Gastroesophageal sphincter (tissue), 4 donors: ENCODE measurements at regions not wholly inside any gene's neighbourhood (a gene's known extent, or its start where the extent isn't known, plus 50 kb on each side); places are given as distances from the start of the nearest gene placed in this dataset.
A peak's percentile ranks its signal among the peaks of the same experiment; 100 is the strongest.
"Not testable (repeated sequence)": the region's sequence is repeated elsewhere in the genome, so short reads cannot be mapped to it uniquely, and the experiment has no call there.

Source experiments
- ATAC-seq: fragments of 150-250 bp; one replicate; pipeline ENCODE4 v1.9.1; 2016; ENCODE audit warnings: mild to moderate bottlenecking, moderate library complexity
- H3K27ac ChIP-seq, 4 donors: fragments of 200-600 bp; sonication (generic) in 3 of 4; 1 replicate in 3 of 4; 2 replicates in 1 of 4; pipeline ENCODE4 v1.5.1; 2016 to 2019
- H3K27me3 ChIP-seq: fragments of 200-600 bp; sonication (generic); one replicate; pipeline ENCODE4 v1.5.1; 2019
- H3K36me3 ChIP-seq, 2 donors: fragments of 200-600 bp; sonication (generic); one replicate each; pipeline ENCODE4 v1.5.1; 2019; ENCODE audit warnings: control low read depth in 1 of 2
- H3K4me1 ChIP-seq, 3 donors: fragments of 200-600 bp; sonication (generic); 1 replicate in 2 of 3; 2 replicates in 1 of 3; pipeline ENCODE4 v1.5.1; 2016 to 2019; ENCODE audit warnings: control low read depth in 2 of 3
- H3K4me3 ChIP-seq, 2 donors: fragments of 200-600 bp; sonication (generic); one replicate each; pipeline ENCODE4 v1.5.1; 2019; ENCODE audit warnings: mild to moderate bottlenecking in 1 of 2, moderate library complexity in 1 of 2
- H3K9me3 ChIP-seq, 3 donors: fragments of 200-600 bp; sonication (generic); one replicate each; pipeline ENCODE4 v1.5.1; 2017 to 2019; ENCODE audit warnings: control low read depth in 2 of 3
- EP300 ChIP-seq: sonication (generic); formaldehyde crosslinking; IDR thresholded peaks from one replicate; pipeline ENCODE4 v1.6.1; 2017; ENCODE audit warnings: antibody characterized with exemption, mild to moderate bottlenecking
- POLR2A ChIP-seq, 2 donors: fragments of 450-650 bp; IDR thresholded peaks; one replicate each; pipeline ENCODE4 v1.6.1; 2017; ENCODE audit warnings: antibody characterized with exemption in 2 of 2, mild to moderate bottlenecking in 2 of 2, moderate library complexity in 1 of 2
- POLR2AphosphoS5 ChIP-seq: sonication (generic); formaldehyde crosslinking; IDR thresholded peaks from one replicate; pipeline ENCODE4 v1.6.1; 2017; ENCODE audit warnings: antibody characterized with exemption
- WGBS, 2 donors: methylation state at CpG; one replicate each; pipeline ENCODE4 v1.1.5; 2018; ENCODE audit warnings: low coverage in 1 of 2; 5-methylcytosine and 5-hydroxymethylcytosine counted together
- TF ChIP-seq, protein P1 (sequence below), 4 experiments: fragments of 200-600 bp in 2 of 4; fragments of 450-650 bp in 2 of 4; sonication (generic) in 1 of 4; IDR thresholded peaks; one replicate each; pipeline ENCODE4 v1.5.1; 2017 to 2019; ENCODE audit warnings: antibody characterized with exemption in 4 of 4, mild to moderate bottlenecking in 2 of 4, moderate library complexity in 2 of 4

DNA sequence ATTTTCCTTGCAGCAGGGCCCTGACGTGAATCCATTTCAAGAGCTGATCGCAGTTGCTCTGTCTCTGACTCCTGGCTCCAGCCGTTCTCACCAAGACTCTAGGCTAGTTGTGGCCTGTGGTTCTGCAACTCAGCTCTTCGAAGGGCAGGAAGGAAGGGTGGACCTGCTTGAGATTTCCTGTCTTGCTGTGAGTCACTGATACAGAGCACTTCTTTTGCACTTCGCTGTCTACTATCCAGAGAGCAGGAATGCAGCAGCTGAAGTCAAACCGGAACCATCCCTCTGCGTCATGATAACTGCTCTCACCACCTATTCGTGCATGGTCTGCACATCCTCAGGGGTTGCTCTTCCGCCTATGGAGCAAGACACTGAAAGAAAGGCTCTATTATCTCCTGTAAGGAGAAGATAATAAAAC, 59.7 kb downstream of the RAP2B start:
- 44 to 50% methylated on average over 1 to 9 of the region's 9 CpGs for WGBS, 2 donors
- Histone ChIP-seq H3K36me3 (no peaks in the 10 kb centered on the region), H3K27ac (peak overlapping the region in 3 of 4 donors; percentile 50 to 61 (median 58)), H3K4me3 (no peak overlapping the region), H3K4me1 (no peaks in the 10 kb centered on the region), H3K27me3 (no peaks in the 10 kb centered on the region), H3K9me3 (no peaks in the 10 kb centered on the region)
- TF ChIP-seq, protein P1, sequence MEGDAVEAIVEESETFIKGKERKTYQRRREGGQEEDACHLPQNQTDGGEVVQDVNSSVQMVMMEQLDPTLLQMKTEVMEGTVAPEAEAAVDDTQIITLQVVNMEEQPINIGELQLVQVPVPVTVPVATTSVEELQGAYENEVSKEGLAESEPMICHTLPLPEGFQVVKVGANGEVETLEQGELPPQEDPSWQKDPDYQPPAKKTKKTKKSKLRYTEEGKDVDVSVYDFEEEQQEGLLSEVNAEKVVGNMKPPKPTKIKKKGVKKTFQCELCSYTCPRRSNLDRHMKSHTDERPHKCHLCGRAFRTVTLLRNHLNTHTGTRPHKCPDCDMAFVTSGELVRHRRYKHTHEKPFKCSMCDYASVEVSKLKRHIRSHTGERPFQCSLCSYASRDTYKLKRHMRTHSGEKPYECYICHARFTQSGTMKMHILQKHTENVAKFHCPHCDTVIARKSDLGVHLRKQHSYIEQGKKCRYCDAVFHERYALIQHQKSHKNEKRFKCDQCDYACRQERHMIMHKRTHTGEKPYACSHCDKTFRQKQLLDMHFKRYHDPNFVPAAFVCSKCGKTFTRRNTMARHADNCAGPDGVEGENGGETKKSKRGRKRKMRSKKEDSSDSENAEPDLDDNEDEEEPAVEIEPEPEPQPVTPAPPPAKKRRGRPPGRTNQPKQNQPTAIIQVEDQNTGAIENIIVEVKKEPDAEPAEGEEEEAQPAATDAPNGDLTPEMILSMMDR (IDR thresholded peaks at IDR 0.05): no peak
- TF ChIP-seq POLR2A (IDR thresholded peaks at IDR 0.05) (no peak), POLR2AphosphoS5 (peak; percentile 56), EP300 (no peak)
- peak; percentile 91 for ATAC-seq

DNA sequence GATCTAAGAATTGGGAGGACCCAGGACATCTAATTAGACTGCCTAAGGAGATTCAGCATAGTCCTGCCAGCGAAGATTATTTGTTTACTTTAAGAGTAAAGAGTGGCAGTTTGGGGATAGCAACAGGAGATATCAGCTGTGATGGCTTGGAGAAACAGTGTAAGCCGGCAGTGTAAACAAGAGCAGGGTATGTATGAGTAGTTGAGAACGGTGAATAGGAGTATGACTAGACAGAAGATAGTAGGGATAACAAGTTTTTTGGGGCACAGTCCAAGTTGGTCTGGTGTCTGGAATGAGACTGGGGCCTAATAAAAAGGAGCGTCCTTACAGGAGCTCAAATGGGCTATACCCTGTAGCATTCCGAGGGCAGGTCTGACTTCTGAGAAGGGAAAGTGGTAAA, 64.9 kb downstream of the RAP2B start:
- H3K27me3 ChIP-seq, H3K27ac ChIP-seq, H3K9me3 ChIP-seq, H3K4me1 ChIP-seq, ATAC-seq, H3K4me3 ChIP-seq, H3K36me3 ChIP-seq: not testable (repeated sequence)
- 76 to 83% methylated on average over 5 of the region's 5 CpGs for WGBS, 2 donors

DNA sequence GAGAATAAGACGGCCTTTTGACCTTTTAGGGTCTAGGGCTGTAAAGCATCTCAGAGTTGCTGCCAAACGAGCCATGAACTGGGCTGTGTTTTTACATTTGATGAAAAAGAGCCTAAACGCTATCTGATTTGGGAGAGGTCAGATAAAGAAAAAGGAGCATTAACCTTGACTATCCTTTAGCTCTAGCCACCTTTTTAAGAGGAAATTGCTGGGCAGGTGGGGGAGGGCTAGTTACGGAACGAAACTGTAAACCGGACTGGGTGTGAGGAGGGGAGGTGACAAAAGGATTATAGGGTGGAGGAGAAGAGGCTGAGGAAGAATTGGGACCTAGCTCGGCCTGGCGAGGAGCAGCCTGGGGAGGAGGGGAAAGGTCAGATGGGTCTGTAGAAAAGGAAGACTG, 68.4 kb downstream of the RAP2B start:
- H3K27ac ChIP-seq, H3K36me3 ChIP-seq, H3K27me3 ChIP-seq, H3K9me3 ChIP-seq, H3K4me3 ChIP-seq, ATAC-seq: not testable (repeated sequence)
- peaks cover 0 to 12% (median 0%) of the 10 kb centered on the region in 3 donors for H3K4me1 ChIP-seq
- WGBS, 2 donors: 84 to 94% methylated on average over 8 of the region's 8 CpGs

DNA sequence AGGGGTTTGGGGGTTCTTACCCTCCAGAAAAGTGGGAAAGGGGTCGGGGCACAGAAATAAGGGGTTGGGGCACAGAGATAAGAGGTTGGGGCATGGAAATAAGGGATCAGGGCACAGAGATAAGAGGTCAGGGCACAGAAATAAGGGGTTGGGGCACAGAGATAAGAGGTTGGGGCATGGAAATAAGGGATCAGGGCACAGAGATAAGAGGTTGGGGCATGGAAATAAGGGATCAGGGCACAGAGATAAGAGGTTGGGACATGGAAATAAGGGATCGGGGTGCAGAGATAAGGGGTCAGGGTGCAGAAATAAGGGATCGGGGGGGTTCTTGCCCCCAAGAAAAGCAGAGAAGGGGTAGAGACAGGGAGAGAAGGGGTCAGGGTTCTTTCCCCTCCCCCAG, 69.2 kb downstream of the RAP2B start:
- H3K9me3 ChIP-seq, H3K27ac ChIP-seq, H3K27me3 ChIP-seq, H3K36me3 ChIP-seq, ATAC-seq, H3K4me3 ChIP-seq: not testable (repeated sequence)
- peaks cover 0 to 12% (median 0%) of the 10 kb centered on the region in 3 donors for H3K4me1 ChIP-seq
- WGBS, 2 donors: 85 to 100% methylated on average over 1 to 2 of the region's 3 CpGs

DNA sequence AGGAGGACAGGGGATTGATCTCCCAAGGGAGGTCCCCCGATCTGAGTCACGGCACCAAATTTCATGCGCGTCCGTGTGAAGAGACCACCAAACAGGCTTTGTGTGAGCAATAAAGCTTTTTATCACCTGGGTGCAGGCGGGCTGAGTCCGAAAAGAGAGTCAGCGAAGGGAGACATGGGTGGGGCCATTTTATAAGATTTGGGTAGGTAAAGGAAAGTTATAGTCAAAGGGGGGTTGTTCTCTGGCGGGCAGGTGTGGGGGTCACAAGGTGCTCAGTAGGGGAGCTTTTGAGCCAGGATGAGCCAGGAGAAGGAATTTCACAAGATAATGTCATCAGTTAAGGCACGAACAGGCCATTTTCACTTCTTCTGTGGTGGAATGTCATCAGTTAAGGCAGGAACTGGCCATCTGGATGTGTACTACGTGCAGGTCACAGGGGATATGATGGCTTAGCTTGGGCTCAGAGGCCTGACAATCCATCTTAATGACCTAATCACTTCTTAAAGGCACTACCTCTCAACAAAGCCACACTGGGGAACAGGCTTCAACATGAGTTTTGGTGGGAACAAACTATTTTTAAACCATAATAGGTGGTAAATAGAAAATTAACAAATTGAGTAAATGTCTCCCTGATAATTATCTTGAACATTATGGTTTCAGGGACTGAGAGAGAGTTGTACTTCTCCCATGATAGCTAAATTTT, 70.2 kb downstream of the RAP2B start:
- ATAC-seq, H3K36me3 ChIP-seq, H3K27me3 ChIP-seq, H3K27ac ChIP-seq, H3K4me3 ChIP-seq, H3K9me3 ChIP-seq: not testable (repeated sequence)
- WGBS, 2 donors: 72 to 79% methylated on average over 5 to 9 of the region's 11 CpGs
- peaks cover 0 to 12% (median 0%) of the 10 kb centered on the region in 3 donors for H3K4me1 ChIP-seq

DNA sequence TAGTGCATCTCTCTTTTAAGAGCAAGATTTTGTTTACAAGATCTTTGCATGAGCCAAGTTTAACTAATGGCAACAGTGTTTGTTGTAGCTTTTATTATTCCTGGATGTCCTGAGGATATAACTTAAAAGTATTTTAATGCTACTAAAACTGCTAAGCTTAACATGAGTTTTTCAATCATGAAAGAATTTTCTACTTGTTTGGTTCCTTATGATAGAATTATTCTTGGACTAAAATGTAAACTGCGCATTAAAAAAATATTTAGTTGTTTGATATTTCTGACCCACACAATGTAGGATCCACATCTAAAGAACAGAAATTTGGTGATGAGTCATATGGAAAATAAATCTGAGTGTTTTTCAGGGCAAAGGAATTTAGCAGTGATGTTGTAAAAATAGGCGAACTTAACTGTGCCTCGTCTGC, 70.8 kb downstream of the RAP2B start:
- Histone ChIP-seq H3K27me3 (no peaks in the 10 kb centered on the region), H3K36me3 (no peaks in the 10 kb centered on the region), H3K9me3 (no peaks in the 10 kb centered on the region), H3K4me1 (peaks cover 0 to 12% (median 0%) of the 10 kb centered on the region in 3 donors), H3K27ac (no peak overlapping the region), H3K4me3 (no peak overlapping the region)
- TF ChIP-seq POLR2A (IDR thresholded peaks at IDR 0.05) (no peak), POLR2AphosphoS5 (no peak), EP300 (no peak)
- TF ChIP-seq, protein P1 (IDR thresholded peaks at IDR 0.05): no peak
- ATAC-seq: no peak
- 24 to 31% methylated on average over 3 of the region's 3 CpGs for WGBS, 2 donors

DNA sequence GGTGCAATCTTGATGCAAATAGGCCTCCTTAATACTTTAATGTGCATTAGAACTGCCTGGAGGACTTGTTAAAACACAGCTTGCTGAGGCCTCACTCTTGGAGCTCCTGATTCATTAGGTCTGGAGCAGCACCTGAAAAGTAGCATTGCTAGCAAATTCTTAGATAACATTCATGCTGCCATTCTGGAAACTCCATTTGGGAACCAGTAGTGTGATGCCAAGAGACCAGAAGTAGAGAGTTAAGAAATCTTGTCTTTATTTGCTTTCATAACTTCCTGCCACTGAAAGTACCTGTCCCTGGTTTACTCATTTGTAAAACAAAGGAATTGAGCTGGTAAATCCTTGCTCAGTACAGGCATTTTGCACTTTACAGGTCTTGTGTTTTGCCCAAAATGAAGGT, 72.0 kb downstream of the RAP2B start:
- H3K36me3 ChIP-seq: no peaks in the 10 kb centered on the region
- TF ChIP-seq, protein P1 (IDR thresholded peaks at IDR 0.05): no peak
- no peak for TF ChIP-seq POLR2AphosphoS5
- no peak for TF ChIP-seq EP300
- no peak for TF ChIP-seq POLR2A (IDR thresholded peaks at IDR 0.05)
- no peak overlapping the region for H3K4me3 ChIP-seq
- no peaks in the 10 kb centered on the region for H3K9me3 ChIP-seq
- no peaks in the 10 kb centered on the region for H3K27me3 ChIP-seq
- no peak for ATAC-seq
- peaks cover 0 to 12% (median 0%) of the 10 kb centered on the region in 3 donors for H3K4me1 ChIP-seq
- no peak overlapping the region for H3K27ac ChIP-seq
